H9 (cell line): ENCODE measurements at regions not wholly inside any gene's neighbourhood (a gene's known extent, or its start where the extent isn't known, plus 50 kb on each side); places are given as distances from the start of the nearest gene placed in this dataset.

Source experiments
- DNase-seq: peaks from one replicate; pipeline ENCODE4 v3.0.0-alpha.2; 2017
- H2AFZ ChIP-seq: one replicate; pipeline ENCODE4 v1.6.1; 2013; ENCODE audit warnings: mild to moderate bottlenecking, low read length, control low read depth, moderate library complexity
- H2AK5ac ChIP-seq: 2 replicates; pipeline ENCODE4 v1.6.1; 2013; ENCODE audit warnings: low read length, control low read depth, mixed read lengths; ENCODE audit not compliant: insufficient read length
- H2BK120ac ChIP-seq: one replicate; pipeline ENCODE4 v1.6.1; 2013; ENCODE audit warnings: low read depth, mild to moderate bottlenecking, low read length, control low read depth, inconsistent platforms; ENCODE audit not compliant: poor library complexity, severe bottlenecking
- H2BK12ac ChIP-seq: 2 replicates; pipeline ENCODE4 v1.6.1; 2013; ENCODE audit warnings: low read length, control low read depth, mixed read lengths, low read depth; ENCODE audit not compliant: insufficient read length
- H2BK15ac ChIP-seq: 2 replicates; pipeline ENCODE4 v1.6.1; 2013; ENCODE audit warnings: low read depth, low read length, control low read depth
- H2BK20ac ChIP-seq: one replicate; pipeline ENCODE4 v1.6.1; 2013; ENCODE audit warnings: low read depth, mild to moderate bottlenecking, low read length, control low read depth, inconsistent platforms; ENCODE audit not compliant: poor library complexity, severe bottlenecking
- H2BK5ac ChIP-seq: 2 replicates; pipeline ENCODE4 v1.6.1; 2013; ENCODE audit warnings: low read length, control low read depth, mixed read lengths; ENCODE audit not compliant: insufficient read length
- H3K14ac ChIP-seq: 2 replicates; pipeline ENCODE4 v1.6.1; 2013; ENCODE audit warnings: low read length, control low read depth; ENCODE audit not compliant: insufficient read depth
- H3K18ac ChIP-seq: 2 replicates; pipeline ENCODE4 v1.6.1; 2013; ENCODE audit warnings: low read depth, mild to moderate bottlenecking, mixed read lengths, low read length, control low read depth; ENCODE audit not compliant: insufficient read length
- H3K23ac ChIP-seq: 2 replicates; pipeline ENCODE4 v1.6.1; 2013; ENCODE audit warnings: low read length, control low read depth, mixed read lengths, low read depth; ENCODE audit not compliant: insufficient read length
- H3K23me2 ChIP-seq: 2 replicates; pipeline ENCODE4 v1.6.1; 2013; ENCODE audit warnings: low read depth, mild to moderate bottlenecking, mixed read lengths, low read length, control low read depth; ENCODE audit not compliant: insufficient read length, poor library complexity, severe bottlenecking
- H3K27ac ChIP-seq: 2 replicates; pipeline ENCODE4 v1.5.1; 2013; ENCODE audit warnings: low read length, control low read depth, mixed read lengths, low read depth; ENCODE audit not compliant: insufficient read length
- H3K27me3 ChIP-seq: 2 replicates; pipeline ENCODE4 v1.6.1; 2013; ENCODE audit warnings: low read length, control low read depth, inconsistent platforms; ENCODE audit not compliant: insufficient read depth
- H3K4ac ChIP-seq: 2 replicates; pipeline ENCODE4 v1.6.1; 2013; ENCODE audit warnings: low read depth, mild to moderate bottlenecking, control low read depth, inconsistent platforms, low read length, moderate library complexity
- H3K4me1 ChIP-seq: 2 replicates; pipeline ENCODE4 v1.6.1; 2013; ENCODE audit warnings: low read length, control low read depth, inconsistent platforms; ENCODE audit not compliant: insufficient read depth
- H3K4me2 ChIP-seq: 2 replicates; pipeline ENCODE4 v1.6.1; 2013; ENCODE audit warnings: low read length, control low read depth, mixed read lengths; ENCODE audit not compliant: insufficient read length, insufficient read depth
- H3K56ac ChIP-seq: 2 replicates; pipeline ENCODE4 v1.6.1; 2013; ENCODE audit warnings: low read depth, mild to moderate bottlenecking, mixed read lengths, low read length, control low read depth; ENCODE audit not compliant: insufficient read length
- H3K79me1 ChIP-seq: 2 replicates; pipeline ENCODE4 v1.6.1; 2013; ENCODE audit warnings: low read depth, mild to moderate bottlenecking, moderate library complexity, low read length, control low read depth, inconsistent platforms; ENCODE audit not compliant: insufficient read depth, poor library complexity, severe bottlenecking
- H3K79me2 ChIP-seq: 2 replicates; pipeline ENCODE4 v1.6.1; 2013; ENCODE audit warnings: low read length, control low read depth, inconsistent platforms; ENCODE audit not compliant: insufficient read depth
- H3K9ac ChIP-seq: 2 replicates; pipeline ENCODE4 v1.6.1; 2013; ENCODE audit warnings: low read length, control low read depth, mixed read lengths; ENCODE audit not compliant: insufficient read length; ENCODE audit errors: extremely low read depth
- H3K9me3 ChIP-seq: one replicate; pipeline ENCODE4 v1.6.1; 2013; ENCODE audit warnings: low read depth, low read length, inconsistent platforms; ENCODE audit not compliant: control insufficient read depth
- H3T11ph ChIP-seq: one replicate; pipeline ENCODE4 v1.6.1; 2013; ENCODE audit warnings: mild to moderate bottlenecking, low read length, control low read depth, inconsistent platforms
- H4K20me1 ChIP-seq: one replicate; pipeline ENCODE4 v1.6.1; 2013; ENCODE audit not compliant: control insufficient read depth, insufficient read length, insufficient read depth
- H4K5ac ChIP-seq: 2 replicates; pipeline ENCODE4 v1.6.1; 2013; ENCODE audit warnings: low read depth, mild to moderate bottlenecking, mixed read lengths, low read length, control low read depth; ENCODE audit not compliant: insufficient read length
- H4K8ac ChIP-seq: replicated peaks from 2 replicates; pipeline ENCODE4 v1.6.1; 2013; ENCODE audit warnings: low read length, control low read depth, mixed read lengths, low read depth; ENCODE audit not compliant: insufficient read length
- H4K91ac ChIP-seq: 2 replicates; pipeline ENCODE4 v1.6.1; 2013; ENCODE audit warnings: low read depth, mild to moderate bottlenecking, moderate library complexity, mixed read lengths, low read length, control low read depth; ENCODE audit not compliant: insufficient read length
- H3K27ac Mint-ChIP-seq, 3 experiments: 2 replicates in 2 of 3; 3 replicates in 1 of 3; pipeline ENCODE4 v1.8.0; 2020 to 2021; ENCODE audit warnings: mixed read lengths in 3 of 3, mild to moderate bottlenecking in 1 of 3, moderate library complexity in 1 of 3
- H3K27me3 Mint-ChIP-seq: 2 replicates; pipeline ENCODE4 v1.8.0; 2021; ENCODE audit warnings: low read depth, mild to moderate bottlenecking, moderate library complexity, mixed read lengths
- H3K36me3 Mint-ChIP-seq, 3 experiments: 2 replicates in 2 of 3; 3 replicates in 1 of 3; pipeline ENCODE4 v1.8.0; 2020 to 2021; ENCODE audit warnings: low read depth in 3 of 3, mixed read lengths in 3 of 3; ENCODE audit not compliant: insufficient read depth in 1 of 3
- H3K4me1 Mint-ChIP-seq, 2 experiments: 2 replicates each; pipeline ENCODE4 v1.8.0; 2020; ENCODE audit warnings: mixed read lengths in 2 of 2
- H3K4me3 Mint-ChIP-seq, 2 experiments: 2 replicates in 1 of 2; 3 replicates in 1 of 2; pipeline ENCODE4 v1.8.0; 2020 to 2021; ENCODE audit warnings: mild to moderate bottlenecking in 2 of 2, mixed read lengths in 2 of 2, moderate library complexity in 1 of 2
- H3K9me3 Mint-ChIP-seq, 2 experiments: 2 replicates in 1 of 2; 3 replicates in 1 of 2; pipeline ENCODE4 v1.8.0; 2020; ENCODE audit warnings: mild to moderate bottlenecking in 2 of 2, mixed read lengths in 2 of 2, moderate library complexity in 1 of 2
- CTCF ChIP-seq: fragments of 200-600 bp; sonication (generic); conservative IDR thresholded peaks from 3 replicates; pipeline ENCODE4 v1.8.0; 2021; ENCODE audit warnings: antibody characterized with exemption, mild to moderate bottlenecking
- WGBS: extraction: QIAGEN DNeasy Blood & Tissue Kit; methylation state at CpG from one replicate; pipeline ENCODE4 v1.1.7; 2013; ENCODE audit warnings: missing lambda C conversion rate, low lambda C conversion rate, mixed read lengths; ENCODE audit not compliant: insufficient read length; ENCODE audit errors: extremely low coverage; 5-methylcytosine and 5-hydroxymethylcytosine counted together

DNA sequence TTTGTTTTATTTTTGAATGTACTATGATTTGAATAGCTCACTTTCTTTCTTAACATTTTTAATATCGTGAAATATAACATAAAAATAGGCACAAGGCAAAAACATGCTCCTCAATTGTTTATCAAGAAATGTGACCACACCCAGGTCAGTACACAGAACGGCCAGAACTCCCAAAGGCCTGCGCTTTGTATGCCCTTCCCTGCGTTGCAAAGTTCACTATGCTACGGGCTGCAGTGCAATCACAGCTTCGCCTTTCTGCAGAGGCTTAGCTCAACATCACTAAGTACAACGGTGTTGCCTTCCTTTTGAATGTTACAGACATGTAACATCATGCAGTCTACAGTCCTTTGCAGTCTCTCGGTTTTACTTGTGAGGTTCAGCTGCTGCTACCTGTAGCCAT is 333.4 kb downstream of the THBS2 start:
- no peak overlapping the region for H2BK120ac ChIP-seq
- H3K79me2 ChIP-seq, result no peaks in the 10 kb centered on the region
- no peak overlapping the region for H3K23ac ChIP-seq
- no peak overlapping the region for H4K8ac ChIP-seq
- no peak overlapping the region for H2BK12ac ChIP-seq
- no peak overlapping the region for H2AFZ ChIP-seq
- no peak overlapping the region for H3K18ac ChIP-seq
- no peaks in the 10 kb centered on the region for H3K23me2 ChIP-seq
- no peak overlapping the region for H2BK20ac ChIP-seq
- H4K91ac ChIP-seq, result no peak overlapping the region
- TF ChIP-seq CTCF, result no peak
- Mint-ChIP-seq H3K36me3 (peaks cover 0 to 3% (median 3%) of the 10 kb centered on the region in 3 experiments; a peak in 1 of 7 replicates), H3K27ac (no peak overlapping the region), H3K4me3 (no peak overlapping the region), H3K4me1 (no peaks in the 10 kb centered on the region), H3K27me3 (no peaks in the 10 kb centered on the region; the same call in 1 of the 2 replicates), H3K9me3 (no peaks in the 10 kb centered on the region)
- H4K5ac ChIP-seq, result no peak overlapping the region
- H4K20me1 ChIP-seq, result no peaks in the 10 kb centered on the region
- H3K14ac ChIP-seq, result no peak overlapping the region
- H3K27me3 ChIP-seq, result no peaks in the 10 kb centered on the region
- H2AK5ac ChIP-seq, result no peak overlapping the region
- H2BK15ac ChIP-seq, result no peak overlapping the region
- H3K56ac ChIP-seq, result no peak overlapping the region
- H3K4ac ChIP-seq, result no peak overlapping the region
- H3K9me3 ChIP-seq, result no peaks in the 10 kb centered on the region
- H3K27ac ChIP-seq, result no peak overlapping the region
- no peak overlapping the region for H3T11ph ChIP-seq
- no peak for DNase-seq
- no peak overlapping the region for H3K9ac ChIP-seq
- no peak overlapping the region for H3K4me2 ChIP-seq
- H3K4me1 ChIP-seq, result no peaks in the 10 kb centered on the region
- H3K79me1 ChIP-seq, result no peaks in the 10 kb centered on the region
- no peak overlapping the region for H2BK5ac ChIP-seq
- WGBS, result no CpG with 5 or more reads among the region's 8 CpGs
